H54 (cell line): ENCODE measurements at regions not wholly inside any gene's neighbourhood (a gene's known extent, or its start where the extent isn't known, plus 50 kb on each side); places are given as distances from the start of the nearest gene placed in this dataset.

Experiments
- DNase-seq: peaks from one replicate; pipeline ENCODE4 v3.0.0; 2011; ENCODE audit warnings: low spot score, mixed read lengths; ENCODE audit not compliant: insufficient read length
- FAIRE-seq: peaks from 3 replicates; lab custom pipeline; 2011; peaks lifted over from hg19 to GRCh38; lab: Jason Lieb, UNC
- POLR2A ChIP-seq: IDR thresholded peaks from 2 replicates; pipeline ENCODE4 v1.6.1; 2011; ENCODE audit warnings: low read depth, mild to moderate bottlenecking, low read length

GRCh38 chr18:56127322-56128099 lies 510.9 kb downstream of the TXNL1 start:
- no peak for FAIRE-seq
- TF ChIP-seq POLR2A, result no peak
- no peak for DNase-seq

GRCh38 chr18:56124186-56124585 lies 514.2 kb downstream of the TXNL1 start:
- FAIRE-seq (no peak), DNase-seq (no peak)
- no peak for TF ChIP-seq POLR2A

- TF ChIP-seq POLR2A, result no peak
- FAIRE-seq, result no peak
- no peak for DNase-seq
Measured at GRCh38 chr18:56121669-56122068, 516.7 kb downstream of the TXNL1 start.

GRCh38 chr18:56120782-56121181 lies 517.6 kb downstream of the TXNL1 start:
- DNase-seq (no peak), FAIRE-seq (no peak)
- no peak for TF ChIP-seq POLR2A

GRCh38 chr18:56119681-56120080 lies 518.7 kb downstream of the TXNL1 start:
- no peak for TF ChIP-seq POLR2A
- no peak for DNase-seq
- FAIRE-seq, result no peak

GRCh38 chr18:56118422-56118821 lies 520.0 kb downstream of the TXNL1 start:
- FAIRE-seq (no peak), DNase-seq (no peak)
- no peak for TF ChIP-seq POLR2A

- FAIRE-seq (no peak), DNase-seq (no peak)
- TF ChIP-seq POLR2A, result no peak
Measured at GRCh38 chr18:56115071-56116015, 523.0 kb downstream of the TXNL1 start.

- FAIRE-seq (no peak), DNase-seq (no peak)
- no peak for TF ChIP-seq POLR2A
Measured at GRCh38 chr18:56112984-56113383, 525.0 kb upstream of the TCF4 start.

- TF ChIP-seq POLR2A, result no peak
- no peak for FAIRE-seq
- no peak for DNase-seq
Measured at GRCh38 chr18:56112013-56112749, 524.2 kb upstream of the TCF4 start.

- DNase-seq (no peak), FAIRE-seq (no peak)
- no peak for TF ChIP-seq POLR2A
Measured at GRCh38 chr18:56109757-56110156, 521.8 kb upstream of the TCF4 start.

- TF ChIP-seq POLR2A, result no peak
- FAIRE-seq, result no peak
- DNase-seq, result no peak
Measured at GRCh38 chr18:56108478-56109367, 520.7 kb upstream of the TCF4 start.

- TF ChIP-seq POLR2A, result no peak
- no peak for DNase-seq
- FAIRE-seq, result no peak
Measured at GRCh38 chr18:56107821-56108477, 520.0 kb upstream of the TCF4 start.
